ENCODE measurements at regions not wholly inside any gene's neighbourhood (a gene's known extent, or its start where the extent isn't known, plus 50 kb on each side); places are given as distances from the start of the nearest gene placed in this dataset.

GRCh38 chr11:112425121-112425520 is 164.5 kb upstream of the PLET1 start:
- TF ChIP-seq POLR2A (IDR thresholded peaks at IDR 0.05; ENCODE audit: low read depth, low read length) (no peak), RCOR1 (IDR thresholded peaks at IDR 0.05; ENCODE audit: insufficient replicate concordance, low read length) (no peak), MXI1 (IDR thresholded peaks at IDR 0.05; ENCODE audit: borderline replicate concordance, low read depth, low read length) (no peak), NFE2L2 (IDR thresholded peaks at IDR 0.05; ENCODE audit: low read depth, low read length) (no peak), MAFK (IDR thresholded peaks at IDR 0.05; ENCODE audit: low read depth, low read length) (no peak), SMC3 (IDR thresholded peaks at IDR 0.05; ENCODE audit: low read depth, low read length) (no peak), CTCF (conservative IDR thresholded peaks at IDR 0.05; ENCODE audit: low read depth, low read length) (no peak), RFX5 (IDR thresholded peaks at IDR 0.05; ENCODE audit: low read depth, low read length) (no peak), BHLHE40 (IDR thresholded peaks at IDR 0.05; ENCODE audit: low read depth, low read length) (no peak), ELK1 (IDR thresholded peaks at IDR 0.05; ENCODE audit: borderline replicate concordance, low read depth, low read length) (no peak), FOS (IDR thresholded peaks at IDR 0.05; ENCODE audit: low read depth, low read length) (no peak), RAD21 (IDR thresholded peaks at IDR 0.05; ENCODE audit: low read length) (no peak), MAZ (IDR thresholded peaks at IDR 0.05; ENCODE audit: borderline replicate concordance, low read depth, low read length) (no peak)
- no peak overlapping the region for H3K4me3 ChIP-seq (ENCODE audit: insufficient read depth, low read depth, low read length)
- no peak overlapping the region for H2BK15ac ChIP-seq (ENCODE audit: low read depth, low read length)
- no peak overlapping the region for H3K56ac ChIP-seq (ENCODE audit: extremely low read depth, insufficient read depth, low read length)
- ChIA-PET CTCF (no interaction called here), POLR2A (ENCODE audit: unreplicated experiment) (no interaction called here)
- no peak for DNase-seq
- H3K79me1 ChIP-seq (ENCODE audit: low read depth in 1 of 2, low read length in 2 of 2): no peaks in the 10 kb centered on the region
- no peak overlapping the region for H3K27ac ChIP-seq (ENCODE audit: insufficient read depth, low read length)
- no peak overlapping the region for H4K8ac ChIP-seq (ENCODE audit: low read depth in 2 of 2, low read length in 2 of 2)
- dilution Hi-C loops (cut with HindIII; ENCODE audit: low sequenced_read_pairs, unreplicated experiment): no loop called here
- H3K4me1 ChIP-seq (ENCODE audit: control insufficient read depth, insufficient read depth, low read length): no peaks in the 10 kb centered on the region
- no peak overlapping the region for H3K18ac ChIP-seq (ENCODE audit: low read depth, low read length)
- no peaks in the 10 kb centered on the region for H3K36me3 ChIP-seq (ENCODE audit: control insufficient read depth, insufficient read depth, low read length)
- no peak overlapping the region for H2AFZ ChIP-seq (replicated peaks; ENCODE audit: low read length, poor library complexity)
- H3K9me1 ChIP-seq (ENCODE audit: insufficient read depth, low read length): no peaks in the 10 kb centered on the region
- H4K5ac ChIP-seq (ENCODE audit: low read depth, low read length): no peak overlapping the region
- no peak overlapping the region for H4K91ac ChIP-seq (ENCODE audit: insufficient read depth, low read depth, low read length)
- no peak overlapping the region for H2BK120ac ChIP-seq (ENCODE audit: low read depth, low read length)
- no peak overlapping the region for H3K9ac ChIP-seq (ENCODE audit: low read depth, low read length)
- H3K4ac ChIP-seq (ENCODE audit: low read depth, low read length): no peak overlapping the region
- H2AK5ac ChIP-seq (ENCODE audit: low read depth, low read length): no peak overlapping the region
- H3K14ac ChIP-seq (replicated peaks; ENCODE audit: low read depth, low read length): no peak overlapping the region
- H2BK20ac ChIP-seq (ENCODE audit: low read depth, low read length): no peak overlapping the region
- intact Hi-C loops (cut with micrococcal nuclease): no loop called here
- ATAC-seq (ENCODE audit: low read depth): no peak
- no peaks in the 10 kb centered on the region for H4K20me1 ChIP-seq (ENCODE audit: insufficient read depth, low read length)
- H3K9me3 ChIP-seq (ENCODE audit: control insufficient read depth, insufficient read depth, low read length): no peaks in the 10 kb centered on the region
- no peak overlapping the region for H3K4me2 ChIP-seq (ENCODE audit: low read depth, low read length)
- H3K27me3 ChIP-seq (ENCODE audit: control insufficient read depth, insufficient read depth, low read length): peaks cover 3% of the 10 kb centered on the region; the same call in 1 of the 2 replicates
- WGBS, 2 experiments (ENCODE audit: extremely low coverage in 2 of 2, insufficient read length in 1 of 2): no CpG with 5 or more reads among the region's 5 CpGs
- no TSS peak for BruUV-seq (replicated peaks)
- no peak overlapping the region for H2AK9ac ChIP-seq (replicated peaks; ENCODE audit: low read depth, low read length, poor library complexity)
- no peak overlapping the region; the same call in 1 of the 2 replicates for H3K23ac ChIP-seq (ENCODE audit: low read depth, low read length)
- in situ Hi-C loops (cut with MboI; ENCODE audit: low sequenced_read_pairs): no loop called here
- no peak overlapping the region for H2BK5ac ChIP-seq (ENCODE audit: low read depth, low read length, poor library complexity, severe bottlenecking)
